Smooth muscle cell (in vitro differentiated cells): ENCODE measurements at regions not wholly inside any gene's neighbourhood (a gene's known extent, or its start where the extent isn't known, plus 50 kb on each side); places are given as distances from the start of the nearest gene placed in this dataset.

Experiments
- DNase-seq: peaks from one replicate; lab custom pipeline; 2025; ENCODE audit not compliant: unreplicated experiment; lab: John Stamatoyannopoulos, UW
- H2AFZ ChIP-seq: fragments of 200-600 bp; sonication (generic); 2 replicates; pipeline ENCODE4 v1.6.0; 2016; ENCODE audit warnings: antibody characterized with exemption, low read depth, mild to moderate bottlenecking
- H3F3A ChIP-seq: fragments of 200-600 bp; sonication (generic); 2 replicates; pipeline ENCODE4 v1.6.0; 2017; ENCODE audit warnings: antibody characterized with exemption, low read depth
- H3K27ac ChIP-seq: fragments of 200-600 bp; sonication (generic); 2 replicates; pipeline ENCODE4 v1.5.1; 2016; ENCODE audit warnings: low read depth, mild to moderate bottlenecking
- H3K27me3 ChIP-seq: fragments of 200-600 bp; sonication (generic); 2 replicates; pipeline ENCODE4 v1.6.1; 2016; ENCODE audit warnings: low read depth, mild to moderate bottlenecking
- H3K36me3 ChIP-seq: fragments of 200-600 bp; sonication (generic); 2 replicates; pipeline ENCODE4 v1.5.1; 2016; ENCODE audit warnings: low read depth
- H3K4me1 ChIP-seq: fragments of 200-600 bp; sonication (generic); 2 replicates; pipeline ENCODE4 v1.5.1; 2016; ENCODE audit warnings: low read depth
- H3K4me2 ChIP-seq: fragments of 200-600 bp; sonication (generic); 2 replicates; pipeline ENCODE4 v1.6.0; 2016; ENCODE audit warnings: mild to moderate bottlenecking
- H3K4me3 ChIP-seq: fragments of 200-600 bp; sonication (generic); 2 replicates; pipeline ENCODE4 v1.5.1; 2016; ENCODE audit warnings: mild to moderate bottlenecking
- H3K79me2 ChIP-seq: fragments of 200-600 bp; sonication (generic); 2 replicates; pipeline ENCODE4 v1.6.0; 2016; ENCODE audit warnings: low read depth, mild to moderate bottlenecking
- H3K9ac ChIP-seq: fragments of 200-600 bp; sonication (generic); 2 replicates; pipeline ENCODE4 v1.6.0; 2016; ENCODE audit warnings: low read depth
- H3K9me3 ChIP-seq: fragments of 200-600 bp; sonication (generic); replicated peaks from 2 replicates; pipeline ENCODE4 v1.5.1; 2016; ENCODE audit warnings: low read depth
- H4K20me1 ChIP-seq: fragments of 200-600 bp; sonication (generic); 2 replicates; pipeline ENCODE4 v1.6.0; 2016; ENCODE audit warnings: low read depth
- WGBS: methylation state at CpG from one replicate; pipeline ENCODE4 v1.1.7; 2016; ENCODE audit warnings: low lambda C conversion rate; 5-methylcytosine and 5-hydroxymethylcytosine counted together
- TF ChIP-seq, protein P1 (sequence below): fragments of 200-600 bp; sonication (generic); IDR thresholded peaks from 2 replicates; pipeline ENCODE4 v1.5.1; 2017; ENCODE audit warnings: borderline replicate concordance, mild to moderate bottlenecking, antibody characterized with exemption; ENCODE audit not compliant: insufficient read depth, poor library complexity, severe bottlenecking

- H3K9me3 ChIP-seq = no peaks in the 10 kb centered on the region
- H3F3A ChIP-seq = no peaks in the 10 kb centered on the region
- H3K27ac ChIP-seq = no peak overlapping the region
- H2AFZ ChIP-seq = no peak overlapping the region
- 58% methylated on average over 1 of the region's 1 CpG for WGBS
- TF ChIP-seq, protein P1, sequence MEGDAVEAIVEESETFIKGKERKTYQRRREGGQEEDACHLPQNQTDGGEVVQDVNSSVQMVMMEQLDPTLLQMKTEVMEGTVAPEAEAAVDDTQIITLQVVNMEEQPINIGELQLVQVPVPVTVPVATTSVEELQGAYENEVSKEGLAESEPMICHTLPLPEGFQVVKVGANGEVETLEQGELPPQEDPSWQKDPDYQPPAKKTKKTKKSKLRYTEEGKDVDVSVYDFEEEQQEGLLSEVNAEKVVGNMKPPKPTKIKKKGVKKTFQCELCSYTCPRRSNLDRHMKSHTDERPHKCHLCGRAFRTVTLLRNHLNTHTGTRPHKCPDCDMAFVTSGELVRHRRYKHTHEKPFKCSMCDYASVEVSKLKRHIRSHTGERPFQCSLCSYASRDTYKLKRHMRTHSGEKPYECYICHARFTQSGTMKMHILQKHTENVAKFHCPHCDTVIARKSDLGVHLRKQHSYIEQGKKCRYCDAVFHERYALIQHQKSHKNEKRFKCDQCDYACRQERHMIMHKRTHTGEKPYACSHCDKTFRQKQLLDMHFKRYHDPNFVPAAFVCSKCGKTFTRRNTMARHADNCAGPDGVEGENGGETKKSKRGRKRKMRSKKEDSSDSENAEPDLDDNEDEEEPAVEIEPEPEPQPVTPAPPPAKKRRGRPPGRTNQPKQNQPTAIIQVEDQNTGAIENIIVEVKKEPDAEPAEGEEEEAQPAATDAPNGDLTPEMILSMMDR = no peak
- no peak overlapping the region for H3K4me3 ChIP-seq
- no peaks in the 10 kb centered on the region for H3K4me1 ChIP-seq
- no peaks in the 10 kb centered on the region for H3K36me3 ChIP-seq
- no peaks in the 10 kb centered on the region for H3K79me2 ChIP-seq
- H3K4me2 ChIP-seq = no peak overlapping the region
- no peaks in the 10 kb centered on the region for H3K27me3 ChIP-seq
- DNase-seq = no peak
- H4K20me1 ChIP-seq = no peaks in the 10 kb centered on the region
- no peak overlapping the region for H3K9ac ChIP-seq
These were observed 286.6 kb downstream of the COL11A1 start for GRCh38 chr1:102821707-102822106.

DNA sequence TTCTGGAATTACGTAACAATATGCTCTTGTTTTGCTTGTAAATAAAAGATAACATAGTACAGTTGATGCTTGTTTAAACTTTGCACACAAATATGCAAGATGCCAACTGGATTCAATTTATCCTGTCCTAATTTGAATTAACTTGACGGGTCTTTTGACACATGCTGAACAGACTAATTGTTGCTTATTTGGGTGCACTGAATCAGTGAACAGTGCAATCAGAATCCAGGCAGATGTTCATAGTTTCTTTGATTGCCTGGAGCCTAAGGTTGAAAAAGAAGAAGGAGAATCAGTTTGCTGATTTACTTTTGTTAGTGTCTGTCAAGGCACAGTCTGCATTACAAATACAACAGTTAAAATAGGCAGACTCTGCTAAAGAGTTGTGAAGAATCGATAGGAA, 307.9 kb downstream of the COL11A1 start:
- no peaks in the 10 kb centered on the region for H3K4me1 ChIP-seq
- H3K27ac ChIP-seq = no peak overlapping the region
- WGBS = 89% methylated on average over 3 of the region's 3 CpGs
- H3K79me2 ChIP-seq = no peaks in the 10 kb centered on the region
- no peaks in the 10 kb centered on the region for H3K9me3 ChIP-seq
- no peak overlapping the region for H3K4me2 ChIP-seq
- H3K9ac ChIP-seq = no peak overlapping the region
- H2AFZ ChIP-seq = no peak overlapping the region
- TF ChIP-seq, protein P1 = no peak
- no peaks in the 10 kb centered on the region for H3K36me3 ChIP-seq
- no peaks in the 10 kb centered on the region for H3F3A ChIP-seq
- H3K4me3 ChIP-seq = no peak overlapping the region
- no peaks in the 10 kb centered on the region for H4K20me1 ChIP-seq
- DNase-seq = no peak
- no peaks in the 10 kb centered on the region for H3K27me3 ChIP-seq

DNA sequence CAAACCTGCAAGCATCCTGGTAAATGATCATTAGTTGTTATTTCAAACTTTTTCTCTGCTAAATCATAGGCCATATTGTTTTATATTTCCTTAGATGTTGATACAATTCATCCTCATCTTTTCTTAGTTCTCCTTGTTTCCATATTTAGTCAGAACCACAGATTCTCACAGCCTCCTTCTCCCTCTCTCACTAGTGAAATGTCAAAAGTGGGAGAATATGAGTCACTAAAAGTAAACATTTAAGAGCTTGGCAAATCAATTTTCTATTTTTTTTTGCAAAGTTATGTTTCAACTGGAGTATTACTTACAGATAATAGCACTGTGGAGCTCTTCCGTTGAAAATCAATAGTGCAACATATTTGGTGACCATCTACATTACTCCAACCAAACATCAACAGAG, 308.8 kb downstream of the COL11A1 start:
- no peaks in the 10 kb centered on the region for H3F3A ChIP-seq
- H3K9ac ChIP-seq = no peak overlapping the region
- no peak overlapping the region for H3K4me3 ChIP-seq
- no peaks in the 10 kb centered on the region for H3K79me2 ChIP-seq
- no peaks in the 10 kb centered on the region for H3K36me3 ChIP-seq
- H3K4me1 ChIP-seq = no peaks in the 10 kb centered on the region
- DNase-seq = no peak
- TF ChIP-seq, protein P1 = no peak
- H2AFZ ChIP-seq = peak overlapping the region; percentile 46
- H3K9me3 ChIP-seq = no peaks in the 10 kb centered on the region
- no peak overlapping the region for H3K27ac ChIP-seq
- H3K27me3 ChIP-seq = no peaks in the 10 kb centered on the region
- WGBS = 91% methylated on average over 1 of the region's 1 CpG
- no peak overlapping the region for H3K4me2 ChIP-seq
- no peaks in the 10 kb centered on the region for H4K20me1 ChIP-seq

DNA sequence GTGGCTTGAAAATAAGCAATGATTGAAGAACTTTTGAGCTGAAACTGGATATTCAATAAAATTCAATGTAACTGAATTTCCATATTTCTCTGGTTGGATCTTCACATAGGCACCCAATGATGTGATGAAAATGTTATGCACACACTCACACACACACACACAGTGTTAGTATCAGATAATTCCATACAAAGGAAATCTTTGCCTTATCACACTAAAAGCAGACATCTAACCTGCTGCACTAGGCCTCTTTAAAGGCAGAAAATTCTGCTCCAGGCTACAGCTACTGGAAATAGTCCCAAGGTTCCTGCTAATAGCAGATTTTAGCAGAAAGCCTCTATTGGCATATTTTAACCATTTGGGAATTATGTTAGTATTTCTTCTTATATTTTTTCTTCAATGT, 309.6 kb downstream of the COL11A1 start:
- Histone ChIP-seq H3K4me2 (no peak overlapping the region), H2AFZ (no peak overlapping the region), H3F3A (no peaks in the 10 kb centered on the region), H3K36me3 (no peaks in the 10 kb centered on the region), H3K27ac (no peak overlapping the region), H3K9ac (no peak overlapping the region), H3K27me3 (no peaks in the 10 kb centered on the region), H4K20me1 (no peaks in the 10 kb centered on the region), H3K4me1 (no peaks in the 10 kb centered on the region), H3K4me3 (no peak overlapping the region), H3K9me3 (no peaks in the 10 kb centered on the region), H3K79me2 (no peaks in the 10 kb centered on the region)
- no peak for DNase-seq
- TF ChIP-seq, protein P1 = no peak
